Mesendoderm (in vitro differentiated cells): ENCODE measurements at regions not wholly inside any gene's neighbourhood (a gene's known extent, or its start where the extent isn't known, plus 50 kb on each side); places are given as distances from the start of the nearest gene placed in this dataset.

Experiments used
- DNase-seq: peaks from one replicate; pipeline ENCODE4 v3.0.0; 2013
- H2AK5ac ChIP-seq: 2 replicates; pipeline ENCODE4 v1.6.1; 2013; ENCODE audit warnings: low read length, inconsistent platforms
- H2BK120ac ChIP-seq: 2 replicates; pipeline ENCODE4 v1.6.1; 2013; ENCODE audit warnings: low read depth, mild to moderate bottlenecking, low read length, moderate library complexity, mixed read lengths
- H2BK15ac ChIP-seq: replicated peaks from 2 replicates; pipeline ENCODE4 v1.6.1; 2013; ENCODE audit warnings: low read depth, mild to moderate bottlenecking, moderate library complexity
- H2BK5ac ChIP-seq: 2 replicates; pipeline ENCODE4 v1.6.1; 2013; ENCODE audit warnings: low read length, inconsistent platforms
- H3K18ac ChIP-seq: 2 replicates; pipeline ENCODE4 v1.6.1; 2013; ENCODE audit warnings: mild to moderate bottlenecking, low read length, mixed read lengths
- H3K23ac ChIP-seq: one replicate; pipeline ENCODE4 v1.6.1; 2013; ENCODE audit warnings: low read length
- H3K27ac ChIP-seq: 2 replicates; pipeline ENCODE4 v1.5.1; 2013; ENCODE audit warnings: low read depth, mild to moderate bottlenecking, inconsistent platforms, low read length, moderate library complexity
- H3K27me3 ChIP-seq: 2 replicates; pipeline ENCODE4 v1.6.1; 2013; ENCODE audit warnings: low read length, control low read depth, mild to moderate bottlenecking, inconsistent platforms; ENCODE audit not compliant: insufficient read depth, poor library complexity
- H3K36me3 ChIP-seq: 2 replicates; pipeline ENCODE4 v1.6.1; 2013; ENCODE audit warnings: low read length, inconsistent platforms; ENCODE audit not compliant: control insufficient read depth, insufficient read depth
- H3K4ac ChIP-seq: one replicate; pipeline ENCODE4 v1.6.1; 2013; ENCODE audit warnings: low read depth, mild to moderate bottlenecking, low read length, moderate library complexity
- H3K4me1 ChIP-seq: 2 replicates; pipeline ENCODE4 v1.6.1; 2013; ENCODE audit warnings: low read depth, low read length, inconsistent platforms; ENCODE audit not compliant: control insufficient read depth
- H3K4me2 ChIP-seq: 2 replicates; pipeline ENCODE4 v1.6.1; 2013; ENCODE audit warnings: low read length
- H3K4me3 ChIP-seq: 2 replicates; pipeline ENCODE4 v1.5.1; 2013; ENCODE audit warnings: mild to moderate bottlenecking, low read length
- H3K56ac ChIP-seq: one replicate; pipeline ENCODE4 v1.6.1; 2013; ENCODE audit warnings: low read length
- H3K79me1 ChIP-seq: 2 replicates; pipeline ENCODE4 v1.6.1; 2013; ENCODE audit warnings: low read length, inconsistent platforms
- H3K79me2 ChIP-seq: 2 replicates; pipeline ENCODE4 v1.6.1; 2013; ENCODE audit warnings: mild to moderate bottlenecking, low read length; ENCODE audit not compliant: control insufficient read depth, insufficient read depth
- H3K9ac ChIP-seq: 2 replicates; pipeline ENCODE4 v1.6.1; 2013; ENCODE audit warnings: low read length, inconsistent platforms
- H4K5ac ChIP-seq: one replicate; pipeline ENCODE4 v1.6.1; 2013; ENCODE audit warnings: low read length
- H4K8ac ChIP-seq: one replicate; pipeline ENCODE4 v1.6.1; 2013; ENCODE audit warnings: low read depth, mild to moderate bottlenecking, control low read depth, low read length, moderate library complexity
- whole genome bisulfite sequencing: extraction: QIAGEN DNeasy Blood & Tissue Kit; methylation state at CpG from one replicate; pipeline ENCODE4 v1.1.7; 2013; ENCODE audit warnings: low lambda C conversion rate, missing lambda C conversion rate; ENCODE audit not compliant: insufficient coverage; ENCODE audit errors: extremely low coverage; 5-methylcytosine and 5-hydroxymethylcytosine counted together

GRCh38 chr15:89421219-89421618 lies 75.2 kb downstream of the RHCG start:
- Histone ChIP-seq H3K79me1 (no peaks in the 10 kb centered on the region), H2AK5ac (no peak overlapping the region), H2BK15ac (no peak overlapping the region), H3K56ac (no peak overlapping the region), H3K4me1 (no peaks in the 10 kb centered on the region), H3K9ac (no peak overlapping the region), H3K27ac (no peak overlapping the region), H3K36me3 (no peaks in the 10 kb centered on the region), H4K5ac (no peak overlapping the region), H2BK120ac (no peak overlapping the region), H3K23ac (no peak overlapping the region), H3K4me3 (no peak overlapping the region), H2BK5ac (no peak overlapping the region), H3K4ac (no peak overlapping the region), H3K27me3 (peaks cover 32% of the 10 kb centered on the region), H3K18ac (no peak overlapping the region), H3K4me2 (no peak overlapping the region), H4K8ac (no peak overlapping the region), H3K79me2 (no peaks in the 10 kb centered on the region)
- DNase-seq: no peak
- WGBS: no CpG with 5 or more reads among the region's 12 CpGs

- WGBS: no CpG with 5 or more reads among the region's 17 CpGs
- H2BK15ac ChIP-seq: no peak overlapping the region
- no peaks in the 10 kb centered on the region for H3K79me1 ChIP-seq
- no peak overlapping the region for H2BK5ac ChIP-seq
- no peak overlapping the region for H3K4ac ChIP-seq
- no peaks in the 10 kb centered on the region for H3K36me3 ChIP-seq
- no peak overlapping the region for H3K23ac ChIP-seq
- peak; percentile 79 for DNase-seq
- no peak overlapping the region for H2BK120ac ChIP-seq
- H4K5ac ChIP-seq: no peak overlapping the region
- H3K18ac ChIP-seq: no peak overlapping the region
- H3K79me2 ChIP-seq: no peaks in the 10 kb centered on the region
- H3K9ac ChIP-seq: no peak overlapping the region
- H3K56ac ChIP-seq: no peak overlapping the region
- no peak overlapping the region for H4K8ac ChIP-seq
- no peak overlapping the region for H3K4me2 ChIP-seq
- H3K27me3 ChIP-seq: peaks cover 34% of the 10 kb centered on the region
- no peak overlapping the region for H3K27ac ChIP-seq
- H3K4me3 ChIP-seq: no peak overlapping the region
- H2AK5ac ChIP-seq: no peak overlapping the region
- H3K4me1 ChIP-seq: no peaks in the 10 kb centered on the region
These were observed 76.9 kb downstream of the RHCG start for GRCh38 chr15:89419370-89419984.

DNA sequence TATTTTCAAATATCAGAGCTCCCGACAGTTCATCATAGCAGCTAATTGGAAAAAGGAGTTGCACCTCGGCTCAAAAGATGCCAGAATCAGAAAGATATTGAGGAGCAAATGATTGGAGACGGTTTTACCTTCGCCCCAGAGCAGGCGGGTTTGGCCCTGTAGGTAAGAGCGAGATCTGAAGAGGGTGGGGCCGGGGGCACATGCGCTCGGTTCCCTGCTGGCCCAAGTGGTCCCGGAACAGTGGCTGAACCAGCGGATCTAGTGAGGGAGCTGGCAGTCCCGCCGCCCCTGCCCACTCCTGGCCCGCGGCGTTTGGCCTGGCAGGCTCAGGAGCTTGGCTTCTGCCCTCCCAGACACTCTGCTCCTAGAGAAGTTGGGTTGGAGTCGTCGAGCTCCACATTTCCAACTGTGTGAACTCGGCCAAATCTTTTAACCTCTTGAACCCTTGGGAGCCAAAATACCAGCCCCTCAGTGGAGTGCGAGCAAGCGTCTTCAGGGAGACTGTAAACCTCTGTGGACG lies 79.1 kb downstream of the RHCG start:
- Histone ChIP-seq H2AK5ac (no peak overlapping the region), H3K79me2 (no peaks in the 10 kb centered on the region), H3K56ac (no peak overlapping the region), H3K9ac (no peak overlapping the region), H3K27me3 (peaks cover 52% of the 10 kb centered on the region), H3K4me1 (no peaks in the 10 kb centered on the region), H3K79me1 (no peaks in the 10 kb centered on the region), H3K36me3 (no peaks in the 10 kb centered on the region), H2BK15ac (no peak overlapping the region), H4K5ac (no peak overlapping the region), H3K4me2 (no peak overlapping the region), H3K4ac (no peak overlapping the region), H2BK5ac (no peak overlapping the region), H4K8ac (no peak overlapping the region), H3K18ac (no peak overlapping the region), H3K4me3 (no peak overlapping the region), H3K27ac (no peak overlapping the region), H3K23ac (no peak overlapping the region), H2BK120ac (no peak overlapping the region)
- no peak for DNase-seq
- WGBS: no CpG with 5 or more reads among the region's 22 CpGs

DNA sequence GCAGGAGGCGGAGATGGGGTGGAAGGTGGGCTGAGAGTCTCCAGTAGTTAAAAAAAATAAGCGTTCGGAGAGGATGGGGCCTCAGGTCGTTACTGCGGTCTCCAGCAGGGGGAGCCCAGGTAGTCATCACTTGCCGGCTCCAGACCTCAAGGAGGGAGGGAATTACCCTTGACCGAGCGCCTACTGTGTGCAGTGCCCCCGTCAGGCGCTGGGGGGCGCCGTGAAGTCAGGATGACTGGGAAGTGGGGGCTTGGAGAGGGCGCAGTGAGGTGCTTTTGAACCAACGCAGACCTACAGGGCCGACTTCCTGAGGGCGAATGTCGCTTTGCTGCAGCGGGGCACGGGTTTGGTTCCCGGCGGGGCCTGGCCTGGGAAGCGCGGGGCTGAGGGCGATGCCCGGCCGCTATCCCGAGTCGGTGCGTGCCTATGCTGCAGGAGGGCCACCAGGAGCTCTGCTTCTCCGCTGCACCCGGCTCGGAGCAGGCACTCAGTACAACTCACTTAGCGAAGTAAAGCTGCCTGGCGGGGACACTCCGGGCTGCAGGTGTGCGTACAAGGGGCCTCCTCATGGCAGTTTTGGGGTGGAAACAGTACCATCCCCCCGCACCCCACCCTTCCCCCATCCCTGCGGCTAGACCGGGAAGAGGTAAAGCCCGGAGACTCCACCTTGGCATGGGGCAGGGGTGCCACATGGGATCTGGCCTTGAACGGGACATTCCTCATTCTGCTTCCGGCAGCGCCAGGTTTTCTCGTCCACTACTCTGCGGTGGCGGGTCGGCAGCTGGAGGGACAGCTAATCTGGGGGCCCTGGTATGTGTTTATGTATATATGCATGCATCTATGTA lies 79.8 kb downstream of the RHCG start:
- Histone ChIP-seq H2BK15ac (no peak overlapping the region), H3K36me3 (no peaks in the 10 kb centered on the region), H3K56ac (no peak overlapping the region), H4K5ac (no peak overlapping the region), H4K8ac (no peak overlapping the region), H2AK5ac (no peak overlapping the region), H3K4me2 (no peak overlapping the region), H3K18ac (no peak overlapping the region), H2BK120ac (no peak overlapping the region), H3K27me3 (peaks cover 59% of the 10 kb centered on the region), H3K4ac (no peak overlapping the region), H2BK5ac (no peak overlapping the region), H3K9ac (no peak overlapping the region), H3K4me3 (no peak overlapping the region), H3K79me2 (no peaks in the 10 kb centered on the region), H3K4me1 (no peaks in the 10 kb centered on the region), H3K79me1 (no peaks in the 10 kb centered on the region), H3K23ac (no peak overlapping the region), H3K27ac (no peak overlapping the region)
- no CpG with 5 or more reads among the region's 47 CpGs for WGBS
- peak; percentile 95 for DNase-seq

DNA sequence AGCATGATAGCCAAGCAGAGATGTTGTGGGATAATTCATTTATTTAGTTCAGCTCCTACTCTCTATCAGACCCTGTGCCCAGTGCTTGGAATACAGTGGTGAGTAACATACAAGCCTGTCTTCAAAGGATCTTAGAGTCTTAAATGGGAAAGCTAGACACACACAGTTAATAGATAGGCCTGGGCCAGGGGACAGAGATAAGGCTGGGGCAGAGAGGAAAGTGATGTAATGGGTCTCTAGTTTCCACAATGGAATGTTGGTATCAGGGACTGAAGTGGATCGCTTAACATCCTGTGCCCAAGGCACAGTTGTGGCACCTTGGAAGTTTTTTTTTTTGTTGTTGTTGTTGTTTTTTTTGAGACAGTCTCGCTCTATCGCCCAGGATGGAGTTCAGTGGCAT lies 79.9 kb upstream of the POLG start:
- no peak overlapping the region for H3K27ac ChIP-seq
- H2BK5ac ChIP-seq: no peak overlapping the region
- no peak overlapping the region for H3K56ac ChIP-seq
- peaks cover 71% of the 10 kb centered on the region for H3K27me3 ChIP-seq
- no peak overlapping the region for H3K9ac ChIP-seq
- no peaks in the 10 kb centered on the region for H3K36me3 ChIP-seq
- H2BK15ac ChIP-seq: no peak overlapping the region
- H3K4me3 ChIP-seq: no peak overlapping the region
- H4K8ac ChIP-seq: no peak overlapping the region
- no peak overlapping the region for H3K23ac ChIP-seq
- H2AK5ac ChIP-seq: no peak overlapping the region
- H4K5ac ChIP-seq: no peak overlapping the region
- no peak overlapping the region for H3K4me2 ChIP-seq
- no peaks in the 10 kb centered on the region for H3K79me2 ChIP-seq
- DNase-seq: no peak
- WGBS: no CpG with 5 or more reads among the region's 3 CpGs
- H2BK120ac ChIP-seq: no peak overlapping the region
- H3K18ac ChIP-seq: no peak overlapping the region
- H3K4me1 ChIP-seq: no peaks in the 10 kb centered on the region
- no peaks in the 10 kb centered on the region for H3K79me1 ChIP-seq
- H3K4ac ChIP-seq: no peak overlapping the region
